Muscle of back (tissue), 3 donors: ENCODE measurements at regions not wholly inside any gene's neighbourhood (a gene's known extent, or its start where the extent isn't known, plus 50 kb on each side); places are given as distances from the start of the nearest gene placed in this dataset.
"Not testable (repeated sequence)": the region's sequence is repeated elsewhere in the genome, so short reads cannot be mapped to it uniquely, and the experiment has no call there.

ENCODE experiments used
- DNase-seq, 3 donors: peaks; one replicate each; pipeline versions ENCODE4 v3.0.0 to v3.0.0-alpha.2; 2013

- no peak for DNase-seq
Observed at GRCh38 chr4:186813377-186814068, 89.9 kb upstream of the FAT1 start.

- DNase-seq = no peak
Observed at GRCh38 chr4:186814535-186815070, 90.9 kb upstream of the FAT1 start.

GRCh38 chr4:186819342-186820086 lies 95.9 kb upstream of the FAT1 start:
- no peak for DNase-seq

- peak; percentile 52 to 75 (median 73) for DNase-seq
Observed at GRCh38 chr4:186820391-186820891, 96.8 kb upstream of the FAT1 start.

GRCh38 chr4:186823989-186824388 lies 100.3 kb upstream of the FAT1 start:
- DNase-seq = no peak

- no peak for DNase-seq
Observed at GRCh38 chr4:186825069-186825468, 101.4 kb upstream of the FAT1 start.

- no peak for DNase-seq
Observed at GRCh38 chr4:186826006-186826405, 102.3 kb upstream of the FAT1 start.

GRCh38 chr4:186826846-186827533 lies 103.3 kb upstream of the FAT1 start:
- DNase-seq = peak in 1 of 3 donors; percentile 9

- no peak for DNase-seq
Observed at GRCh38 chr4:186827534-186827897, 103.9 kb upstream of the FAT1 start.

GRCh38 chr4:186829097-186829496 lies 105.4 kb upstream of the FAT1 start:
- no peak for DNase-seq

GRCh38 chr4:186829740-186830449 lies 106.2 kb upstream of the FAT1 start:
- no peak for DNase-seq

GRCh38 chr4:186831574-186831973 lies 107.9 kb upstream of the FAT1 start:
- DNase-seq = no peak

GRCh38 chr4:186832906-186833305 lies 109.2 kb upstream of the FAT1 start:
- no peak for DNase-seq

GRCh38 chr4:186837463-186837862 lies 113.8 kb upstream of the FAT1 start:
- DNase-seq = not testable (repeated sequence)

- no peak for DNase-seq
Observed at GRCh38 chr4:186838295-186838694, 114.6 kb upstream of the FAT1 start.

- peak in 1 of 3 donors; percentile 48 for DNase-seq
Observed at GRCh38 chr4:186839122-186840037, 115.7 kb upstream of the FAT1 start.

- DNase-seq = no peak
Observed at GRCh38 chr4:186840222-186840701, 116.6 kb upstream of the FAT1 start.

- no peak for DNase-seq
Observed at GRCh38 chr4:186840771-186841301, 117.2 kb upstream of the FAT1 start.

- peak; percentile 58 to 85 (median 60) for DNase-seq
Observed at GRCh38 chr4:186844059-186844681, 120.5 kb upstream of the FAT1 start.
